Left cardiac atrium (tissue), 4 donors: ENCODE measurements at regions not wholly inside any gene's neighbourhood (a gene's known extent, or its start where the extent isn't known, plus 50 kb on each side); places are given as distances from the start of the nearest gene placed in this dataset.
"Not testable (repeated sequence)": the region's sequence is repeated elsewhere in the genome, so short reads cannot be mapped to it uniquely, and the experiment has no call there.

Experiments used
- ATAC-seq, 2 donors: fragments of 200-7000 bp; cut with Tn5 transposase; one replicate each; pipeline ENCODE4 v1.9.1; 2020; ENCODE audit warnings: mild to moderate bottlenecking in 2 of 2, moderate library complexity in 2 of 2
- DNase-seq: peaks from one replicate; pipeline ENCODE4 v3.0.0-alpha.2; 2020
- intact Hi-C, 2 donors: fragments of 100-400 bp; cut with DNase I; formaldehyde crosslinking; loops; one replicate each; pipeline versions ENCODE4 v1.14.1 to v1.15.1; 2022 to 2023
- donor health status: DM: no; HTN: yes; CAD: no.
- donor health status: DM: no; HTN: yes; CAD: no; lungs with severe emphysema.
- donor health status: DM: yes; HTN: yes; CAD: no.
- donor health status: Dilated cardiomyopathy.

GRCh38 chr1:22336696-22337545, 114.7 kb upstream of the ZBTB40 start:
- ATAC-seq, DNase-seq, intact Hi-C loops: not testable (repeated sequence)

DNA sequence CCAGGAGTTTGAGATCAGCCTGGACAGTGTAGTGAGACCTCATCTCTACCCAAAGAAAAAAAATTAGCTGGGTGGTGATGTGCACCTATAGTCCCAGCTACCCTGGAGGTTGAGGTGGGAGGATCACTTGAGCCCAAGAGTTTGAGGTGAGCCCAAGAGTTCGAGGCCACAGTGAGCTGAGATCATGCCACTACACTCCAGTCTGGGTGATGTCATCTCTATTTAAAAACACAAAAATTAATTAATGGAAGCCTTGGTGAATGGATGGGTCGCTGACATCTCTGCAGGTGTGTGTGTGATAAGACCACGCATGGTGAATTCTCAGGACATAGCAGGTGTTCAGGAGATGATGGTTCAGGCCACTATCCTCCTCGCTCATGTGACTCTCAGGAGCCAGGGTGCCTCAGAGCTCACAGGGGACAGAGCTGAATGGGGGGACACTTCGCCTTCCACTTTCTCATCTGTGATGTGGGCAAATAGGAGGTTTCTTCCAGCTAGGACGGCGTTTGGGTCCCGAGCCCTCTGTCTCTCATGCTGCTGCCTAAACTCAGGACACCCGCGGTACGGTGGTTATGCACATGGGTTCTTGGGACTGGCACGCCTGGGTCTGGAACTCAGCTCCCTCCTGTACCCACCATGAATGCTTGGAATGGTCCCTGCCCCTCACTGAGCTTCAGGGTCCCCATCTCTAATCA, 113.4 kb upstream of the ZBTB40 start:
- ATAC-seq (no peak), DNase-seq (no peak)
- intact Hi-C loops = no loop called here

DNA sequence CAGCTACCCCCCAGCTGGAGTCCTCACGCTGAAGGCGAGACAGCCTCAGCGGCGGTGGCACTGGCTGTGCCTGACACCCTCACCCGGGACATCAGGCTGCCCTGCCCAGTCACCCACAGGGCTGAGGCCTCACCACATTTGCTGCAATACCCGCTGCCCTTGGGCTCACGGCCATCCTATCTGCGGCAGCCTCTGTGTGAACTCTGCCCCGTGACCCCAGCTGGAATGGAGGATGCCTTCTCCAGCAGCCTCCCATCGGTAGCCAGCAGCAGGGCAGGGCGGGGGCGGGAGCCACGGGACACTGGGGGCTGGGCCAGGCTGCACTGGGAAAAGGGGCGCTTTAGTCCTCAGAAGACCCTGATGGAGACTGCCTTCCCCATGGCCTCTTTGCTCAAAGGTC, 112.4 kb upstream of the ZBTB40 start:
- intact Hi-C loops = no loop called here
- ATAC-seq (no peak), DNase-seq (no peak)

GRCh38 chr1:22340066-22340465, 111.6 kb upstream of the ZBTB40 start:
- intact Hi-C loops = no loop called here
- DNase-seq (no peak), ATAC-seq (no peak)

DNA sequence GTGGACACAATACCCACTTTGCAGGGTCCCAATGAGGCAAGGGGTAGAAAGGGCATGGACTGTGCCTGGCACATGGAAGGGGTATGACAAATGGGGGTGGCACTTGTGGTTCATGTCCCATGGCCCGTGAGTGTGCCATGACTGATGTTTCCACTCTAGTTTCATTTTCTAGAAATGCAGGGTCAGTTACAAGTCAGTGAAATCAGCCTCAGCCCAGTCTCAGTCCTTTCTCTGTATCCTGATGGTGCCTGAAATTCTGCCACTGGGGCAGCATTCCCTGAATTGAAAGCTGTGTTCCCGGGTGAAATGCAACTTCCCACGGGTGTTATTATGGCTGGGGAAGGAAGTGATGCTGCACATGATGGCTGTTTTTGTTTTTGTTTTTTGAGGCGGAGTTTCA, 110.8 kb upstream of the ZBTB40 start:
- intact Hi-C loops = no loop called here
- DNase-seq (no peak), ATAC-seq (no peak)

DNA sequence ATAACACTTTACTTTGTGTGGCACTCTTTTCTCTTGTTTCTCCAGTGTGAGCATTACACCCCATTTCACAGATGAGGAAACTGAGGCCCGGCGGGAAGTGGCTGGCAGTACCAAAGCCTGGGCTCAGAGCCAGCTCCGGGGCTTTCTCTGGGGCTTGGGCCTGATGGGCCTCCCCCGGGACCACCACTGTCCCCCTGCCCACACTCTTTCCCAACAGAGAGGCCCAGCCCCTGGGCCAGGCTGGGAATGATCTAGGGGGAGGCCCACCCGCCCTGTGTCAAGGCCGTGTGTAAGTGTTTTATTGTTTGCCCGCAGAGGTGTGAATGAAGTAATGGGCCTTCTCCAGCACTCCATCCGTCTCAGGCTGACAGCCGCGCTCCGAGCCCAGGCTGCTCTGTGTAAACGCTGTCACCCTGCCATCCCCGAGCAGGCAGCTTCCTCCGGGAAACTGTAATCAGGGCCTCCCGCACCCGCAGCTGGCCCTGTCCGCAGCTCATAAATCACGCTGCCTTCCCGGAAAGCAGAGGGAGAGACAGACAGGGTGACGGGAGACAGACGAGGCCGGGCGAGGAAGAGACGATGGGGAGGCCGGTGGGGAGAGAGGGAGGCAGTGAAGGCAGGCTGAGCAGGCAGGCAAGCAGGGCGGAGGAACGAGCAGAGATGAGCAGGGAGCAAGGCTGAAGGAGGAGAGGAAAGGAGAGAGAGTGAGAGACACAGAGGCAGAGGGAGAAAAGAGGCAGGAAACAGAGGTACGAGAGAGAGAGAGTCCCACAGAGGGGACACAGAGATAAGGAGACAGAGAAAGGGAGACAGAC, 109.7 kb upstream of the ZBTB40 start:
- DNase-seq = peak; percentile 34
- peak in 1 of 2 donors; percentile 59 for ATAC-seq
- intact Hi-C loops = no loop called here

DNA sequence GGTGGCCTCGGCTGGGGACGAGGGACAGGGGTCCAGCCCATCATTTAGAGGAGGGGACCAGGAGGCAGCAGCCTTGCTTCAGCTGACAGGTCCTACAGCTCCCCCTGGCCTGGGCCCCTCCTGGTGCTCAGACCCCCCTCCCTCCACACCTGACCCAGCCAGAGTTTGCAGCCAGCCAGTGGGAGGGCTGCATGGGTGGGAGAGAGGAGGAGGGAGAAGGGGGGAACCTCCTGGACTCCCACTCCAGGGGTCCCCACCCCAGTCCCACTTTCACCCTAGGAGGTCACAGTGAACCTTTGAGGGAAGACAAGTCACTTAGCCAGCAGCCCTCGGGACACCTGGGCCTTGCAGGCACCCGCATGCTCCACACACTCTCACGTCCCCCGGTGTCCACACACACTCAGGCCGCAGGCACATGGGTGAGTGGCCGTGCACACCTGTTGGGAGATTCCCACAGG, 108.9 kb upstream of the ZBTB40 start:
- DNase-seq (no peak), ATAC-seq (no peak)
- intact Hi-C loops = no loop called here

DNA sequence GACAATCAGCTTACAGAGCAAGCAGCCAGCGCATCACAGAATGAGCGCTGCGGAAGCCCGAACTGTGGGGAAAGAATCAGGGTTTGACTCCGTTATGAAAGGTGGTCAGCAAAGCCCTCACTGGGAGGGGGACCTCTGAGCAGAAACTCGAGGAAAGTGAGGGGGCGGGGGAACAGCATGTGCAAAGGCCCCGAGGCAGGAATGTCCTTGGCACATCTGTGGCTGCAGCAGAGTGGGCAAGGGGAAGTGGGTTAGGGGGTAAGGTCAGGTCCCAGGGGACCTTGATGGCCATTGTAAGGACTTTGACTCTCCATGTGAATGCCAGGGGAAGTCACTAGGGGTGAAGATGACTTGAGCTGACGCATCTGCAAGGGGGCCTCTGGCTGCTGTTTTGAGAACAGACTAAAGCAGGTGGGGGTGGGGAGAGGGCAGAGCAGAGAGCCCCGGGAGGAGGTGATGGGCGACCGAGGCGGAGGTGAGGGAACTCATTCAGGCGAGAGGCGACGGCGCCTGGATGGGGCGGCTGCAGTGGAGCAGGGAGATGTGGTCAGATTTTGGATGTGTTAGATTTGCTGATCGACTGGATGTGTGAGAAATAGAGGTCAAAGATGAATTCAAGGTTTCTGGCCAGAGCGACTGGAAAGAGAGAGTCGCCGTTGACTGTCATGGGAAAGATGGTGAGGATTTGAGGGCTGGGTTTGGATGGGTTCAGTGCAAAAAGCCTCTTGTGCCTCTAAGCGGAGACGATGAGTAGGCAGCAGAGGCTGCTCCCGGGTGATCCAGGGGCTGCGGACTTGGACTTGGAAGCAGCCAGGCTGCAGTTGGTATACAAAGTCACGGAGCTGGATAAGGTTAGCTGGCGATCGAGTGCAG, 108.0 kb upstream of the ZBTB40 start:
- DNase-seq (no peak), ATAC-seq (no peak)
- intact Hi-C loops = no loop called here

DNA sequence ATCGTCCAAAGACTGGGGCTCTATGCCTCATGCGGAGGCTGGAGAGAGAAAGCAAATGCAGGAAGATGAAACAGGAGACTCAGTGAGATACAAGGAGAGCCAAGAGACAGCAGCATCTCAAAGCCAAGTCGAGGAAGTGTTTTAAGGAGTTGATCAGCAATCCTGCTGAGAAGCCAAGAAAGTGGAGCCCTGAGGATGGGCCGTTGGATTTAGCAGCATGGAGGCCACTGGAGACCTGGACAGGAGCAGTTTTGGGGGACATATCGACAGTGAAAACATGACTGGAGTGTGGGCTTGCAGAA, 107.4 kb upstream of the ZBTB40 start:
- no peak for ATAC-seq
- intact Hi-C loops = no loop called here
- no peak for DNase-seq

- intact Hi-C loops = no loop called here
- ATAC-seq (no peak), DNase-seq (no peak)
These were observed 106.6 kb upstream of the ZBTB40 start for GRCh38 chr1:22344851-22345560.

DNA sequence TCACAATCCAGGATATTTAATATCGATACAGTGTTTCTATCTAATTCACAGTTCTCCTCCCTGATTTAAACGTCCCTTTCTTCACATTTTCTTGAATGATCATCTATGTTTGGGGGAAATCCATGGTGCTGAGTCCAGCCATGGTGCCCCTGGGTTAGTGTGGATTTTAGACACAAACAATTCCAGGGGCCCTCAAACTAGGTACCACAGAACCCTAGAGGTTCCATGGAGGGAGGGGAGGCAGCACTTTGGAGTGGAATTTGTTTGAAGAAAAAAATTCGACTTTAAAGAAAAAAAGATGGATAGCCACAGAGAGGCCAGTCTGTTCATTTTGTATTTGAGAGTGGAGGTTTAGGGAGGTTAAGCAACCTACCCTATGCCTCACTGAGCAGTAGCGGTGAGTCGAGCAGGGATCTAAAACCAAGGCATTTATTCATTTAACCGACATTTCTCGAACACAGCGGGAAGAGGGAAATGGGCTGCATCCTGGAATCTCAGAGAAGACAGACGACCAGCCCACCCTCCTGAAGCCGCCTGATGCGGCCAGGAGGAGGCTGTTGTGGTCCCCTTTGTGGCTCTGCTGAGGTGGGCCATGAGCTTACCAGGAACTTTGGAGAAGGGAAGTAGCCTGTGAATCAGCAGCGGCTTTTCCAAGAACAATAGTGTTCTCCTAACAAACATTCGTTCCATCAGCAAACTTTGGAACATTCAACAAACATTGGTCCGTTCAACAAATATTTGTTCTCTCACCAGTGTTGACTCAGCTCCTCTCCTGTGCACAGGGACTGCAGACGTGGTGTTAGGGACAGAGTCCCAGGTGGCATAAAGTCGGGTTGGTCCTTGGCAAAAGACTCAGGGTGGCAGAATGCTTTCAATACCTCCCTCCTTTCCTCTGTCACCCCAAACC, 103.5 kb upstream of the ZBTB40 start:
- intact Hi-C loops = no loop called here
- DNase-seq (no peak), ATAC-seq (no peak)

- intact Hi-C loops = no loop called here
- no peak for DNase-seq
- ATAC-seq = no peak
These were observed 102.1 kb upstream of the ZBTB40 start for GRCh38 chr1:22349362-22350043.

DNA sequence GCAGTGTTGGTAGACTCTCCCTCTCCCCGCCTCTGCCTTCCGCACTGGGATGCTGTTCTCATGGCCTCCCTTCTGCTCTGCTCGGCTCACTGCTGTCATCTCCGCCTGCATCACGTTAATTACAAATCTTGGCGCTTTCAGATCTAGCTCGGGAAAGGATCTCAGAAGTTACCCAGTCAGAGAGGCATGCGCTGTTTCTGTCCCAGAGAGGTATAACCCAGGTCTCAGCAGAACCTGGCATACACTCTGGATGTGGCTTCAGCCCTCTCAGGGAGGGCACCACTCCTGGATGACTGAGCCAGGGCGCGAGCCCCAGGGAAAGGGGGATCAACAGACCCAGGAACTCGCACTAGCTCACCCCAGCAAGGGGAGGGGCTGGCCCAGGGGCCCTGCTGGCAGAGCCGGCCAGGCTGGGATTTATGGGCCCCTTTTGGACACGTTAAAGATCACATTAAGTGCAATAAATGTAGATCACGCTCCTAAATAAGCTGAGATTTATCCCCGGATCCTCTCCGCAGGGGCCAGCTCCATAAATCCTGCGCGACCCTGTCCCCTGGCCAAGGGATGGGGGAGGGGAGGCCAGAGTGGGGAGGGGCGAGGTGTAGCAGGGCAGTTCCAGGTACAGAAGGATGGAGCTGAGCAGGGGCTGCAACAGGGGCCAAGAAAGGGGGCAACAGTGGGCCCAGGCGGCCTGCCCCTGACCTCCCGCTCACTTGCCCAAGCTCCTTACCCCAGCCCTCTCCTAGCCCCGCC, 101.3 kb upstream of the ZBTB40 start:
- no peak for DNase-seq
- no peak for ATAC-seq
- intact Hi-C loops = no loop called here

GRCh38 chr1:22350924-22351767, 100.5 kb upstream of the ZBTB40 start:
- intact Hi-C loops = no loop called here
- ATAC-seq (no peak), DNase-seq (no peak)

GRCh38 chr1:22351768-22352080, 99.9 kb upstream of the ZBTB40 start:
- ATAC-seq = no peak
- intact Hi-C loops = no loop called here

DNA sequence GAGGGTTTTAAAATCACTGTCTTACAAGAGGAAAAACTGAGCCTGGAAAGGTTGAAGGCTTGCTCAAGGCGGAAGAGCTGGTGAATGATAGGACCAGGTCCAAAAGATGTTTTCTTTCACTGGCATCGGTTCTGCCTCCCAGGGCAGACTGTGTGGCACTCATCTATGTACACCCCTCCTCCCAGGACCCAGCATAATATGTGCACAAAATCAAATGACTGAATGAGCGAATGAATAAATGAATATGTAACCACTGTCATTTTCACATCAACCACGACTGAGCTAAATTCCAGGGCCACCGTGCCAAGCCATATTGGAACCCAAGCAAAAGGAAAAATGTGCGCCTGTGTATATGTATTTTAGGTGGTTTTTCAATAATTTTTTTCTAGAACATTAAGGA, 99.3 kb upstream of the ZBTB40 start:
- intact Hi-C loops = no loop called here

More at GRCh38 chr1:22351768-22352080, 99.9 kb upstream of the ZBTB40 start:
- no peak for DNase-seq

More for the DNA sequence above, 99.3 kb upstream of the ZBTB40 start:
- no peak for DNase-seq
- no peak for ATAC-seq
